ENCODE measurements at regions not wholly inside any gene's neighbourhood (a gene's known extent, or its start where the extent isn't known, plus 50 kb on each side); places are given as distances from the start of the nearest gene placed in this dataset.
"Not testable (repeated sequence)": the region's sequence is repeated elsewhere in the genome, so short reads cannot be mapped to it uniquely, and the experiment has no call there.

GRCh38 chr3:176068750-176069149 is 1128.5 kb downstream of the TBL1XR1 start:
- H3K9me3 Mint-ChIP-seq: peaks cover 3% of the 10 kb centered on the region
- H3K36me3 Mint-ChIP-seq (ENCODE audit: low read depth): no peaks in the 10 kb centered on the region
- H3K4me1 Mint-ChIP-seq (ENCODE audit: low read depth): no peaks in the 10 kb centered on the region
- no peaks in the 10 kb centered on the region for H3K27me3 Mint-ChIP-seq
- DNase-seq: no peak
- no peak overlapping the region for H3K4me3 Mint-ChIP-seq
- H3K27ac Mint-ChIP-seq: no peak overlapping the region

- no peaks in the 10 kb centered on the region for H3K4me1 Mint-ChIP-seq (ENCODE audit: low read depth)
Measured at GRCh38 chr3:176058856-176059255, 1138.4 kb downstream of the TBL1XR1 start.

DNA sequence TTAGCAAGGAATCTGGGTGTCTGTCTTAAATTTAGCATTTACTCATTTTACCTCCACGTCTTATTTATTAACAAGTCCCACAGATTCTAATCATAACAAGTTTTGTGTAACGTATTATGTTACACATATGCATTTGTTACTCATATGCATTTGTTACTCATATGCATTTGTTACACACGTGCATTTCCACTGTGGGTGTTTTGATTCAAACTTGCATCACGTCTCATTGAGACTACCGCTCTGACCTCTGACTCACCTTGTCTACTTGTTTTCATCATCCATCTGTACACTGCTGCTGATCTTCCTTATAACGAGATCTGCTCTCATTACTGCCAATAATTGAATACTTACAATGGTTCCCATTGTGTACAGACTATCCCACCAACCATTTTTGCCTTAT is 1141.4 kb downstream of the TBL1XR1 start:
- Mint-ChIP-seq H3K27me3 (no peaks in the 10 kb centered on the region), H3K27ac (no peak overlapping the region), H3K4me3 (no peak overlapping the region), H3K36me3 (ENCODE audit: low read depth) (no peaks in the 10 kb centered on the region), H3K9me3 (peaks cover 2% of the 10 kb centered on the region), H3K4me1 (ENCODE audit: low read depth) (no peaks in the 10 kb centered on the region)
- DNase-seq: no peak

More at GRCh38 chr3:176058856-176059255, 1138.4 kb downstream of the TBL1XR1 start:
- Mint-ChIP-seq H3K4me3 (no peak overlapping the region), H3K36me3 (ENCODE audit: low read depth) (no peaks in the 10 kb centered on the region), H3K27ac (no peak overlapping the region), H3K27me3 (no peaks in the 10 kb centered on the region), H3K9me3 (no peaks in the 10 kb centered on the region)
- no peak for DNase-seq

DNA sequence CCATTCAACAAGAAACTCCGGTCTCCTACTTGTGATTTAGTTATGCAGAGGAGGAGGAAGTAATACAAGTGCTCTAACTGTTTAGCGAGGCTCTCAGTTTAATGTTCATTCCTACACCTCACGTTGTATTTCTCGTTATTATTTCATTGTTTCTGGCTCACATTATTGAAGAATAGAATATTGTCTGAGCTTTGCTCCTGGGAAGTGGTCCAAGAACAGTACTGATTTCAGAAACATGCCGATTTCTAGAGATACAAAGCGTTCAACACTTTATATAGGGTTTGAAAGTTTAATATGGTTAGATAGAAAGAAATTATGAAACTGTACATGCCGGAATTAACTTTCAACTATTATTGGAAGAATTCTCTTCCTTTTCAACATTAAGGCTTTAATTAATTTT is 1145.5 kb downstream of the TBL1XR1 start:
- peaks cover 8% of the 10 kb centered on the region for H3K9me3 Mint-ChIP-seq
- H3K36me3 Mint-ChIP-seq (ENCODE audit: low read depth): no peaks in the 10 kb centered on the region
- H3K4me3 Mint-ChIP-seq: no peak overlapping the region
- no peaks in the 10 kb centered on the region for H3K4me1 Mint-ChIP-seq (ENCODE audit: low read depth)
- no peaks in the 10 kb centered on the region for H3K27me3 Mint-ChIP-seq
- DNase-seq: no peak
- H3K27ac Mint-ChIP-seq: no peak overlapping the region

GRCh38 chr3:176046703-176047102 is 1150.6 kb downstream of the TBL1XR1 start:
- H3K4me3 Mint-ChIP-seq: no peak overlapping the region
- H3K36me3 Mint-ChIP-seq (ENCODE audit: low read depth): no peaks in the 10 kb centered on the region
- H3K4me1 Mint-ChIP-seq (ENCODE audit: low read depth): no peaks in the 10 kb centered on the region
- no peaks in the 10 kb centered on the region for H3K27me3 Mint-ChIP-seq
- H3K27ac Mint-ChIP-seq: no peak overlapping the region
- no peak for DNase-seq
- peaks cover 6% of the 10 kb centered on the region for H3K9me3 Mint-ChIP-seq

GRCh38 chr3:176041812-176042211 is 1155.5 kb downstream of the TBL1XR1 start:
- no peak overlapping the region for H3K4me3 Mint-ChIP-seq
- peaks cover 2% of the 10 kb centered on the region for H3K9me3 Mint-ChIP-seq
- H3K27me3 Mint-ChIP-seq: no peaks in the 10 kb centered on the region
- H3K27ac Mint-ChIP-seq: no peak overlapping the region
- H3K4me1 Mint-ChIP-seq (ENCODE audit: low read depth): no peaks in the 10 kb centered on the region
- no peaks in the 10 kb centered on the region for H3K36me3 Mint-ChIP-seq (ENCODE audit: low read depth)
- DNase-seq: no peak

DNA sequence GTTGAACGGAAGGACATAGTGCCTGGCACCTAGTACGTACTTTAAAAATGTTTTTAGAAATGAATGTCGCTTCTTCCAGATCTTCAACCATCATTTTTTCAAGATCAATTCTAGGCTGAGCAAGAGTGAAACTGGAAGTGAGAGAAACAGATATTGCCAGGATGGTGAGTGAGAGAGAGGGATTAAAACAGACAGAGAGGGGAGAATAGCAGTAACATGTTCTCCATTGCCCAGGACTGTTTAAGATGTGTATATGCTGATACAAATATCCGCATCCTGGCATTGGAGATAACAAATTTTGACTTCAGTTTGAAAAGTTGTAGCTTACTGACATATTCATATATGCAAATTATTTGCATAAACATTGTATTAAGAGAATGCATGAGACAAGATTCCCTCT is 1156.1 kb downstream of the TBL1XR1 start:
- peaks cover 4% of the 10 kb centered on the region for H3K9me3 Mint-ChIP-seq
- H3K27me3 Mint-ChIP-seq: no peaks in the 10 kb centered on the region
- no peaks in the 10 kb centered on the region for H3K36me3 Mint-ChIP-seq (ENCODE audit: low read depth)
- H3K4me1 Mint-ChIP-seq (ENCODE audit: low read depth): no peaks in the 10 kb centered on the region
- DNase-seq: no peak
- no peak overlapping the region for H3K27ac Mint-ChIP-seq
- no peak overlapping the region for H3K4me3 Mint-ChIP-seq

DNA sequence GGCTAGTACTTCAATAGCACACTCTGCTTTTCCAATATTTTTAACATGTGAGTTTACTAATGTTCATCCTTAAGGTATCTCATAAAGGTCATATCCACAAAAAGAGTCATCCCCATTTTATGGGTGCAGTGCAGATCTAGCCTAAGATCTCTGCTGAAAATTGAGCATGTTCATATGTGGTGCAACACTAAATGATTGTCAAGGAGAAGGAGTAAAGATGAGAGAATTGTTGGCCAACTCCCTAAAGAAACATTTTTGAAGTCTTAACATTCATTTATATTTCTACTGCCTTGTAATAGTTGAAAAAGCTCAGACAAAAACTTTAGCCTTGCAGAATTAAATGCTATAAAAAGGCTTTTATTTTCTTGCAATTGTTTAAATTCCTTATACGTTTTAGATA is 1159.6 kb downstream of the TBL1XR1 start:
- Mint-ChIP-seq H3K36me3 (ENCODE audit: low read depth) (no peaks in the 10 kb centered on the region), H3K4me1 (ENCODE audit: low read depth) (no peaks in the 10 kb centered on the region)

GRCh38 chr3:176032043-176032442 is 1165.2 kb downstream of the TBL1XR1 start:
- Mint-ChIP-seq H3K4me3 (no peak overlapping the region), H3K36me3 (ENCODE audit: low read depth) (no peaks in the 10 kb centered on the region), H3K27me3 (no peaks in the 10 kb centered on the region), H3K4me1 (ENCODE audit: low read depth) (no peaks in the 10 kb centered on the region), H3K9me3 (peaks cover 16% of the 10 kb centered on the region), H3K27ac (no peak overlapping the region)
- no peak for DNase-seq

More for the DNA sequence above, 1159.6 kb downstream of the TBL1XR1 start:
- H3K4me3 Mint-ChIP-seq: no peak overlapping the region
- H3K27me3 Mint-ChIP-seq: no peaks in the 10 kb centered on the region
- no peak overlapping the region for H3K27ac Mint-ChIP-seq
- DNase-seq: no peak
- peaks cover 13% of the 10 kb centered on the region for H3K9me3 Mint-ChIP-seq

DNA sequence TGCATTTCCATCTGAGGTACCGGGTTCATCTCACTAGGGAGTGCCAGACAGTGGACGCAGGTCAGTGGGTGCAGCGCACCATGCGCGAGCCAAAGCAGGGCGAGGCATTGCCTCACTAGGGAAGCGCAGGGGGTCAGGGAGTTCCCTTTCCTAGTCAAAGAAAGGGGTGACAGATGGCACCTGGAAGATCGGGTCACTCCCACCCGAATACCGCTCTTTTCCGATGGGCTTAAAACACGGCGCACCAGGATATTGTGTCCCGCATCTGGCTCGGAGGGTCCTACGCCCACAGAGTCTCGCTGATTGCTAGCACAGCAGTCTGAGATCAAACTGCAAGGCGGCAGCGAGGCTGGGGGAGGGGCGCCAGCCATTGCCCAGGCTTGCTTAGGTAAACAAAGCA is 1157.1 kb downstream of the NAALADL2 start:
- not testable (repeated sequence) for H3K4me3 Mint-ChIP-seq; H3K27ac Mint-ChIP-seq; H3K36me3 Mint-ChIP-seq (ENCODE audit: low read depth); H3K9me3 Mint-ChIP-seq; DNase-seq; H3K27me3 Mint-ChIP-seq; H3K4me1 Mint-ChIP-seq (ENCODE audit: low read depth)

DNA sequence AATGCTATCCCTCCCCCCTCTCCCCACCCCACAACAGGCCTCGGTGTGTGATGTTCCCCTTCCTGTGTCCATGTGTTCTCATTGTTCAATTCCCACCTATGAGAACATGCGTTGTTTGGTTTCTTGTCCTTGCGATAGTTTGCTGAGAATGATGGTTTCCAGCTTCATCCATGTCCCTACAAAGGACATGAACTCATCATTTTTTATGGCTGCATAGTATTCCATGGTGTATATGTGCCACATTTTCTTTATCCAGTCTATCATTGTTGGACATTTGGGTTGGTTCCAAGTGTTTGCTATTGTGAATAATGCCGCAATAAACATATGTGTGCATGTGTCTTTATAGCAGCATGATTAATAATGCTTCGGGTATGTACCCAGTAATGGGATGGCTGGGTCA is 1156.1 kb downstream of the NAALADL2 start:
- H3K36me3 Mint-ChIP-seq (ENCODE audit: low read depth); H3K27me3 Mint-ChIP-seq; H3K4me3 Mint-ChIP-seq; DNase-seq; H3K27ac Mint-ChIP-seq; H3K4me1 Mint-ChIP-seq (ENCODE audit: low read depth): not testable (repeated sequence)
- peaks cover 12% of the 10 kb centered on the region for H3K9me3 Mint-ChIP-seq

GRCh38 chr3:176009256-176009655 is 1150.1 kb downstream of the NAALADL2 start:
- Mint-ChIP-seq H3K27me3 (no peaks in the 10 kb centered on the region), H3K27ac (no peak overlapping the region), H3K4me3 (no peak overlapping the region), H3K4me1 (ENCODE audit: low read depth) (no peaks in the 10 kb centered on the region), H3K9me3 (peaks cover 8% of the 10 kb centered on the region), H3K36me3 (ENCODE audit: low read depth) (no peaks in the 10 kb centered on the region)
- no peak for DNase-seq

GRCh38 chr3:176005564-176005963 is 1146.4 kb downstream of the NAALADL2 start:
- no peak for DNase-seq
- H3K4me3 Mint-ChIP-seq: no peak overlapping the region
- H3K4me1 Mint-ChIP-seq (ENCODE audit: low read depth): no peaks in the 10 kb centered on the region
- H3K9me3 Mint-ChIP-seq: peaks cover 6% of the 10 kb centered on the region
- no peak overlapping the region for H3K27ac Mint-ChIP-seq
- no peaks in the 10 kb centered on the region for H3K27me3 Mint-ChIP-seq
- no peaks in the 10 kb centered on the region for H3K36me3 Mint-ChIP-seq (ENCODE audit: low read depth)

DNA sequence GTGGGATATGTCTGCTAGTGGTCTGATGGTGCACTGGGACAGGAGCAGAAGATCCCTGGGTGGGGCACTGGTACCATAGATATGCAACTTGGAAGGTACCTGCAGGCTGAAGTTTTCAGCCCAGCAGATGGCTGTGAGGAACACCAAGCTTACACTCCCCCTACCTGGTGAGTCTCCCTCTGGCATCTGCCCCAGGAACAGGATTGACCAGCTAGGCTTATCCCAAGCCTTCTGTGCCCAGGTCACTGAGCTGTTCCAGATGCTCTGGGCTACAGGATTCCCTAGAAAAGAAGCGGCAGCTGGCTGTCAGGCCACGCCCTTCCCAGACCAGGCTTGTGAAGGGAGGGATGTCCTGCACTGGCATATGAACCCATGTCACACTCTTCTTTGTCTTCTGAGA is 1130.0 kb downstream of the NAALADL2 start:
- Mint-ChIP-seq H3K27ac (no peak overlapping the region), H3K4me1 (ENCODE audit: low read depth) (no peaks in the 10 kb centered on the region), H3K9me3 (peaks cover 14% of the 10 kb centered on the region), H3K27me3 (no peaks in the 10 kb centered on the region), H3K4me3 (no peak overlapping the region), H3K36me3 (ENCODE audit: low read depth) (no peaks in the 10 kb centered on the region)
- DNase-seq: no peak

DNA sequence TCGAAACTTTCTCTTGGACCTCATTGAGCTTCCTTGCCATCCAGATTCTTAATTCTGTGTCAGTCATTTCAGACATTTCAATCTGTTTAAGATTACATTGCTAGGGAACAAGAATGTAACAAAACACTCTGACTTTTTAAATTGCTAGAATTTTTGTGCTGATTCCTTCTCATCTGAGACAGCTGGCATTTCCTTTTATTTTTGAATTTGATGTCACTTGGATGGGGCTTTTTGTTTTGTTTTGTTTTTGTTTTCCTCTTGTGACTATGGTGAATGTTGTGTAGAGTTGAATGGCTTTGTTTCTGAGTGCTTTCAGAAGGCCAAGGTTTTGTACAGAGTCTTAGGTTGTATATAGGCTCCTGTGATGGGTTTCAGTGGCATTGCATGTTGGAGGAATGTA is 1129.3 kb downstream of the NAALADL2 start:
- no peak overlapping the region for H3K27ac Mint-ChIP-seq
- no peak for DNase-seq
- peaks cover 14% of the 10 kb centered on the region for H3K9me3 Mint-ChIP-seq
- no peaks in the 10 kb centered on the region for H3K4me1 Mint-ChIP-seq (ENCODE audit: low read depth)
- H3K36me3 Mint-ChIP-seq (ENCODE audit: low read depth): no peaks in the 10 kb centered on the region
- no peak overlapping the region for H3K4me3 Mint-ChIP-seq
- H3K27me3 Mint-ChIP-seq: no peaks in the 10 kb centered on the region

GRCh38 chr3:175985781-175986180 is 1126.6 kb downstream of the NAALADL2 start:
- no peak overlapping the region for H3K4me3 Mint-ChIP-seq
- peaks cover 10% of the 10 kb centered on the region for H3K9me3 Mint-ChIP-seq
- H3K27ac Mint-ChIP-seq: no peak overlapping the region
- no peaks in the 10 kb centered on the region for H3K4me1 Mint-ChIP-seq (ENCODE audit: low read depth)
- no peaks in the 10 kb centered on the region for H3K36me3 Mint-ChIP-seq (ENCODE audit: low read depth)
- DNase-seq: no peak
- no peaks in the 10 kb centered on the region for H3K27me3 Mint-ChIP-seq
